ENCODE measurements at regions not wholly inside any gene's neighbourhood (a gene's known extent, or its start where the extent isn't known, plus 50 kb on each side); places are given as distances from the start of the nearest gene placed in this dataset.
A peak's percentile ranks its signal among the peaks of the same experiment; 100 is the strongest.

GRCh38 chr2:235419996-235420395 lies 73.8 kb upstream of the AGAP1 start:
- H3K27ac ChIP-seq: no peak overlapping the region
- TF ChIP-seq CTCF (conservative IDR thresholded peaks at IDR 0.05) (no peak), ZFX (IDR thresholded peaks at IDR 0.05) (no peak)

- no peak overlapping the region for H3K27ac ChIP-seq
- TF ChIP-seq ZFX (IDR thresholded peaks at IDR 0.05) (no peak), CTCF (conservative IDR thresholded peaks at IDR 0.05) (no peak)
Observed at GRCh38 chr2:235421618-235422017, 72.2 kb upstream of the AGAP1 start.

- TF ChIP-seq ZFX (IDR thresholded peaks at IDR 0.05): no peak
- TF ChIP-seq CTCF (conservative IDR thresholded peaks at IDR 0.05): no peak
- H3K27ac ChIP-seq: no peak overlapping the region
Observed at GRCh38 chr2:235430366-235431083, 63.3 kb upstream of the AGAP1 start.

- no peak overlapping the region for H3K27ac ChIP-seq
- TF ChIP-seq CTCF (conservative IDR thresholded peaks at IDR 0.05) (no peak), ZFX (IDR thresholded peaks at IDR 0.05) (no peak)
Observed at GRCh38 chr2:235432741-235433520, 60.9 kb upstream of the AGAP1 start.

- TF ChIP-seq ZFX (IDR thresholded peaks at IDR 0.05) (no peak), CTCF (conservative IDR thresholded peaks at IDR 0.05) (no peak)
- H3K27ac ChIP-seq: no peak overlapping the region
Observed at GRCh38 chr2:235433860-235434259, 60.0 kb upstream of the AGAP1 start.

GRCh38 chr2:235439959-235440662 lies 53.7 kb upstream of the AGAP1 start:
- H3K27ac ChIP-seq: no peak overlapping the region

GRCh38 chr2:235443580-235443979 lies 50.3 kb upstream of the AGAP1 start:
- peak overlapping the region; percentile 6; the same call in 1 of the 2 replicates for H3K27ac ChIP-seq

More at GRCh38 chr2:235439959-235440662, 53.7 kb upstream of the AGAP1 start:
- TF ChIP-seq CTCF (conservative IDR thresholded peaks at IDR 0.05): no peak
- TF ChIP-seq ZFX (IDR thresholded peaks at IDR 0.05): no peak
